ENCODE measurements at regions not wholly inside any gene's neighbourhood (a gene's known extent, or its start where the extent isn't known, plus 50 kb on each side); places are given as distances from the start of the nearest gene placed in this dataset.

- H3K4me3 ChIP-seq (ENCODE audit: low read length), result no peak overlapping the region
- Mint-ChIP-seq H3K9me3 (no peaks in the 10 kb centered on the region), H3K4me3 (no peak overlapping the region), H3K36me3 (ENCODE audit: low read depth) (no peaks in the 10 kb centered on the region), H3K27me3 (no peaks in the 10 kb centered on the region), H3K27ac (no peak overlapping the region), H3K4me1 (ENCODE audit: low read depth) (no peaks in the 10 kb centered on the region)
- ATAC-seq (ENCODE audit: poor library complexity) (no peak), DNase-seq (no peak)
- TF ChIP-seq, protein P1, sequence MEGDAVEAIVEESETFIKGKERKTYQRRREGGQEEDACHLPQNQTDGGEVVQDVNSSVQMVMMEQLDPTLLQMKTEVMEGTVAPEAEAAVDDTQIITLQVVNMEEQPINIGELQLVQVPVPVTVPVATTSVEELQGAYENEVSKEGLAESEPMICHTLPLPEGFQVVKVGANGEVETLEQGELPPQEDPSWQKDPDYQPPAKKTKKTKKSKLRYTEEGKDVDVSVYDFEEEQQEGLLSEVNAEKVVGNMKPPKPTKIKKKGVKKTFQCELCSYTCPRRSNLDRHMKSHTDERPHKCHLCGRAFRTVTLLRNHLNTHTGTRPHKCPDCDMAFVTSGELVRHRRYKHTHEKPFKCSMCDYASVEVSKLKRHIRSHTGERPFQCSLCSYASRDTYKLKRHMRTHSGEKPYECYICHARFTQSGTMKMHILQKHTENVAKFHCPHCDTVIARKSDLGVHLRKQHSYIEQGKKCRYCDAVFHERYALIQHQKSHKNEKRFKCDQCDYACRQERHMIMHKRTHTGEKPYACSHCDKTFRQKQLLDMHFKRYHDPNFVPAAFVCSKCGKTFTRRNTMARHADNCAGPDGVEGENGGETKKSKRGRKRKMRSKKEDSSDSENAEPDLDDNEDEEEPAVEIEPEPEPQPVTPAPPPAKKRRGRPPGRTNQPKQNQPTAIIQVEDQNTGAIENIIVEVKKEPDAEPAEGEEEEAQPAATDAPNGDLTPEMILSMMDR (IDR thresholded peaks at IDR 0.05), result no peak
- POLR2A ChIA-PET, result no interaction called here
- H3K36me3 ChIP-seq (ENCODE audit: insufficient read depth, low read length), result no peaks in the 10 kb centered on the region
- H3K27ac ChIP-seq (ENCODE audit: low read depth in 1 of 2, low read length in 2 of 2), result no peak overlapping the region
- no peaks in the 10 kb centered on the region for H3K9me3 ChIP-seq (ENCODE audit: control insufficient read depth in 1 of 2, insufficient read depth in 1 of 2, low read length in 2 of 2)
- H3K4me1 ChIP-seq (ENCODE audit: insufficient read depth, low read length), result no peaks in the 10 kb centered on the region
- intact Hi-C loops (cut with DNase I, micrococcal nuclease), result no loop called here
- H3K27me3 ChIP-seq (ENCODE audit: control insufficient read depth in 1 of 2, insufficient read depth in 2 of 2, low read length in 2 of 2), result no peaks in the 10 kb centered on the region
- CTCF ChIA-PET, result no interaction called here
Measured at GRCh38 chr5:155482428-155482827, 468.9 kb downstream of the KIF4B start.

DNA sequence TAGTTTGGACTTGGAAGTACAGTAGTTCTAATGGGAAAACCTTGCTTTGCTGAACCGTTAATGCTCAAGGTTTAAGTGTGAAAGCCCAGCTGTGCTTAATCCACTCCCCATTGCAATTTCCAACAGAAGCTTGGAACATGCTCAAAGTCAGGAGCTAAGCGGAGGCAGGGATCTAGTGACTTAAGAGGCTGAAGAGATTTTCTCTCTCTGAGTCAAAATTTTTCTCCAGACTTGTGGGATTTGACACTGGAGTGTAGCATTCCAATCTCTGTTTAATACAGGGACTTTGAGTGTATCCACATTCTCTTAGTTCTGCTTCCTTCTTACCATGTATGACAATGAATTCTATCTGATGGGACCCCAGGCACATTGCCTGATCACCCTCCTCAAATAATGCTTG lies 471.8 kb downstream of the KIF4B start:
- DNase-seq (no peak), ATAC-seq (ENCODE audit: poor library complexity) (no peak)
- no peak overlapping the region for H3K4me3 ChIP-seq (ENCODE audit: low read length)
- Mint-ChIP-seq H3K27me3 (peaks cover 5% of the 10 kb centered on the region), H3K9me3 (no peaks in the 10 kb centered on the region), H3K4me3 (no peak overlapping the region), H3K27ac (no peak overlapping the region), H3K4me1 (ENCODE audit: low read depth) (no peaks in the 10 kb centered on the region), H3K36me3 (ENCODE audit: low read depth) (no peaks in the 10 kb centered on the region)
- TF ChIP-seq, protein P1 (IDR thresholded peaks at IDR 0.05), result no peak
- ChIA-PET CTCF (no interaction called here), POLR2A (no interaction called here)
- intact Hi-C loops (cut with DNase I, micrococcal nuclease), result no loop called here
- H3K36me3 ChIP-seq (ENCODE audit: insufficient read depth, low read length), result no peaks in the 10 kb centered on the region
- no peak overlapping the region for H3K27ac ChIP-seq (ENCODE audit: low read depth in 1 of 2, low read length in 2 of 2)
- no peaks in the 10 kb centered on the region for H3K9me3 ChIP-seq (ENCODE audit: control insufficient read depth in 1 of 2, insufficient read depth in 1 of 2, low read length in 2 of 2)
- no peaks in the 10 kb centered on the region for H3K27me3 ChIP-seq (ENCODE audit: control insufficient read depth in 1 of 2, insufficient read depth in 2 of 2, low read length in 2 of 2)
- H3K4me1 ChIP-seq (ENCODE audit: insufficient read depth, low read length), result no peaks in the 10 kb centered on the region

DNA sequence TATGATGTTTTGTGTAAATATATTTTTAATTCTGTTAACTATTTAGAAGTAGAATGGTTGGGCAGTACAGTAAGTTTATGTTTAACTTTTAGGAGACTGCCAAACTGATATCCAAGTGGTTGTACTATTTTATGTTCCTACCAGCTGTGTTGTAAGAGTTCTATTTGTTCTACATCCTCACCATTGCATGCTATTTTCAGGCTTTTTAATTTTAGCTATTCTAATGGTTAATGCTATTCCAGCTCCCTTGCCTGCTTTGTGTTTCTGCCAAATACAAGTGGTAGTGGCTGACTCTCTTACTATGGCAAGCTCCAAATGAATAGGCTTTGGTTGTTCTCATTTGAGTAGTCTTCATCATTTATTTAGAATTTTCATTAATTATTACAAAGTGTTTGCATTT lies 476.4 kb downstream of the KIF4B start:
- H3K36me3 ChIP-seq (ENCODE audit: insufficient read depth, low read length), result no peaks in the 10 kb centered on the region
- Mint-ChIP-seq H3K4me1 (ENCODE audit: low read depth) (no peaks in the 10 kb centered on the region), H3K36me3 (ENCODE audit: low read depth) (no peaks in the 10 kb centered on the region), H3K27me3 (peaks cover 5% of the 10 kb centered on the region), H3K27ac (no peak overlapping the region), H3K9me3 (no peaks in the 10 kb centered on the region), H3K4me3 (no peak overlapping the region)
- no peaks in the 10 kb centered on the region for H3K27me3 ChIP-seq (ENCODE audit: control insufficient read depth in 1 of 2, insufficient read depth in 2 of 2, low read length in 2 of 2)
- H3K9me3 ChIP-seq (ENCODE audit: control insufficient read depth in 1 of 2, insufficient read depth in 1 of 2, low read length in 2 of 2), result no peaks in the 10 kb centered on the region
- TF ChIP-seq, protein P1 (IDR thresholded peaks at IDR 0.05), result no peak
- ATAC-seq (ENCODE audit: poor library complexity), result no peak
- H3K4me3 ChIP-seq (ENCODE audit: low read length), result no peak overlapping the region
- ChIA-PET POLR2A (no interaction called here), CTCF (no interaction called here)
- DNase-seq, result no peak
- no peak overlapping the region for H3K27ac ChIP-seq (ENCODE audit: low read depth in 1 of 2, low read length in 2 of 2)
- H3K4me1 ChIP-seq (ENCODE audit: insufficient read depth, low read length), result no peaks in the 10 kb centered on the region
- intact Hi-C loops (cut with DNase I, micrococcal nuclease), result no loop called here
